Esophagus squamous epithelium (tissue), 5 donors: ENCODE measurements at regions not wholly inside any gene's neighbourhood (a gene's known extent, or its start where the extent isn't known, plus 50 kb on each side); places are given as distances from the start of the nearest gene placed in this dataset.

ENCODE experiments used
- DNase-seq: peaks from one replicate; lab custom pipeline; 2025; lab: John Stamatoyannopoulos, UW
- H3K27ac ChIP-seq, 4 donors: fragments of 200-600 bp; sonication (generic); one replicate each; pipeline ENCODE4 v1.5.1; 2016 to 2019; ENCODE audit warnings: mild to moderate bottlenecking in 1 of 4
- H3K27me3 ChIP-seq, 4 donors: fragments of 200-600 bp; sonication (generic); 1 replicate in 3 of 4; 2 replicates in 1 of 4; pipeline versions ENCODE4 v1.5.1 to v1.6.0; 2017 to 2021; ENCODE audit warnings: antibody characterized with exemption in 1 of 4
- H3K36me3 ChIP-seq, 3 donors: fragments of 200-600 bp; sonication (generic); one replicate each; pipeline ENCODE4 v1.5.1; 2016 to 2019
- H3K4me1 ChIP-seq, 3 donors: fragments of 200-600 bp; sonication (generic); one replicate each; pipeline ENCODE4 v1.5.1; 2017 to 2019
- H3K4me3 ChIP-seq, 4 donors: fragments of 200-600 bp; sonication (generic); 1 replicate in 3 of 4; 2 replicates in 1 of 4; pipeline ENCODE4 v1.5.1; 2016 to 2019; ENCODE audit warnings: mild to moderate bottlenecking in 2 of 4, moderate library complexity in 1 of 4
- H3K9me3 ChIP-seq, 3 donors: fragments of 200-600 bp; sonication (generic); one replicate each; pipeline ENCODE4 v1.5.1; 2016 to 2019
- CTCF ChIP-seq, 6 experiments: fragments of 450-650 bp in 4 of 6; fragments of 200-600 bp in 2 of 6; sonication (generic) in 2 of 6; IDR thresholded peaks; one replicate each; pipeline ENCODE4 v1.5.1; 2016 to 2019; ENCODE audit warnings: antibody characterized with exemption in 6 of 6, mild to moderate bottlenecking in 4 of 6, moderate library complexity in 4 of 6
- POLR2A ChIP-seq, 4 donors: fragments of 450-650 bp; IDR thresholded peaks; one replicate each; pipeline ENCODE4 v1.6.1; 2017; ENCODE audit warnings: antibody characterized with exemption in 4 of 4, mild to moderate bottlenecking in 4 of 4, moderate library complexity in 3 of 4
- WGBS, 2 donors: methylation state at CpG; one replicate each; pipeline ENCODE4 v1.1.5; 2018; 5-methylcytosine and 5-hydroxymethylcytosine counted together
- intact Hi-C: fragments of 100-400 bp; cut with DNase I; formaldehyde crosslinking; loops from one replicate; pipeline ENCODE4 v1.15.0; 2022
- donor health status: DM: yes; HTN: yes; CAD: no.

- Histone ChIP-seq H3K36me3 (no peaks in the 10 kb centered on the region), H3K4me3 (no peak overlapping the region), H3K27ac (no peak overlapping the region), H3K9me3 (peaks cover 0 to 4% (median 4%) of the 10 kb centered on the region in 3 donors), H3K4me1 (peaks cover 0 to 8% (median 5%) of the 10 kb centered on the region in 3 donors), H3K27me3 (peaks cover 0 to 20% (median 0%) of the 10 kb centered on the region in 4 donors)
- intact Hi-C loops = loop anchor here (5.0 kb wide), 1 partner anchor 166 kb away; no protein-coding TSS in a partner anchor
- DNase-seq = no peak
- 3 to 20% methylated on average over 5 of the region's 5 CpGs for WGBS, 2 donors
- TF ChIP-seq POLR2A (IDR thresholded peaks at IDR 0.05) = no peak
- TF ChIP-seq CTCF (IDR thresholded peaks at IDR 0.05) = peak; percentile 82 to 92 (median 89)
Measured at GRCh38 chr1:110783292-110783918, 89.5 kb upstream of the CD53 start.

- Histone ChIP-seq H3K27me3 (peaks cover 0 to 28% (median 0%) of the 10 kb centered on the region in 4 donors), H3K36me3 (no peaks in the 10 kb centered on the region), H3K4me3 (no peak overlapping the region), H3K27ac (no peak overlapping the region), H3K9me3 (no peaks in the 10 kb centered on the region), H3K4me1 (peaks cover 0 to 8% (median 0%) of the 10 kb centered on the region in 3 donors)
- TF ChIP-seq CTCF (IDR thresholded peaks at IDR 0.05) (no peak), POLR2A (IDR thresholded peaks at IDR 0.05) (no peak)
- no peak for DNase-seq
- intact Hi-C loops = loop anchor here (5.0 kb wide), 1 partner anchor 164 kb away; no protein-coding TSS in a partner anchor
- WGBS, 2 donors = 71 to 93% methylated on average over 2 of the region's 2 CpGs
Measured at GRCh38 chr1:110781525-110781924, 91.4 kb upstream of the CD53 start.

- DNase-seq = peak; percentile 5
- TF ChIP-seq CTCF (IDR thresholded peaks at IDR 0.05) (peak; percentile 70 to 84 (median 78)), POLR2A (IDR thresholded peaks at IDR 0.05) (no peak)
- Histone ChIP-seq H3K4me3 (no peak overlapping the region), H3K9me3 (no peaks in the 10 kb centered on the region), H3K27ac (no peak overlapping the region), H3K4me1 (peaks cover 0 to 8% (median 0%) of the 10 kb centered on the region in 3 donors), H3K27me3 (peaks cover 0 to 28% (median 0%) of the 10 kb centered on the region in 4 donors), H3K36me3 (no peaks in the 10 kb centered on the region)
- whole genome bisulfite sequencing, 2 donors = 39 to 40% methylated on average over 22 to 27 of the region's 31 CpGs
- intact Hi-C loops = loop anchor here (5.0 kb wide), 1 partner anchor 164 kb away; no protein-coding TSS in a partner anchor
Measured at GRCh38 chr1:110780600-110781484, 92.1 kb upstream of the CD53 start.

- Histone ChIP-seq H3K4me1 (peaks cover 0 to 8% (median 0%) of the 10 kb centered on the region in 3 donors), H3K27ac (no peak overlapping the region), H3K27me3 (peaks cover 0 to 28% (median 0%) of the 10 kb centered on the region in 4 donors), H3K9me3 (no peaks in the 10 kb centered on the region), H3K36me3 (no peaks in the 10 kb centered on the region), H3K4me3 (no peak overlapping the region)
- no peak for TF ChIP-seq POLR2A (IDR thresholded peaks at IDR 0.05)
- TF ChIP-seq CTCF (IDR thresholded peaks at IDR 0.05) = no peak
- no peak for DNase-seq
- intact Hi-C loops = loop anchor here (5.0 to 10.0 kb wide), 2 partner anchors 162 to 255 kb away; no protein-coding TSS in a partner anchor
- WGBS, 2 donors = 57% methylated on average over 3 of the region's 3 CpGs
Measured at GRCh38 chr1:110779636-110780035, 93.3 kb upstream of the CD53 start.
